Choroid plexus epithelial cell (primary cell): ENCODE measurements at regions not wholly inside any gene's neighbourhood (a gene's known extent, or its start where the extent isn't known, plus 50 kb on each side); places are given as distances from the start of the nearest gene placed in this dataset.

Source experiments
- DNase-seq: peaks from one replicate; pipeline ENCODE4 v3.0.0-alpha.2; 2010; ENCODE audit warnings: low read depth
- H3K4me3 ChIP-seq: 2 replicates; pipeline ENCODE4 v1.5.1; 2011; ENCODE audit warnings: low read depth, mild to moderate bottlenecking, control low read depth, low read length, moderate library complexity
- TF ChIP-seq, protein P1 (sequence below): conservative IDR thresholded peaks from 2 replicates; pipeline ENCODE4 v1.5.1; 2011; ENCODE audit warnings: low read depth, mild to moderate bottlenecking, control low read depth, inconsistent platforms, low read length, moderate library complexity

DNA sequence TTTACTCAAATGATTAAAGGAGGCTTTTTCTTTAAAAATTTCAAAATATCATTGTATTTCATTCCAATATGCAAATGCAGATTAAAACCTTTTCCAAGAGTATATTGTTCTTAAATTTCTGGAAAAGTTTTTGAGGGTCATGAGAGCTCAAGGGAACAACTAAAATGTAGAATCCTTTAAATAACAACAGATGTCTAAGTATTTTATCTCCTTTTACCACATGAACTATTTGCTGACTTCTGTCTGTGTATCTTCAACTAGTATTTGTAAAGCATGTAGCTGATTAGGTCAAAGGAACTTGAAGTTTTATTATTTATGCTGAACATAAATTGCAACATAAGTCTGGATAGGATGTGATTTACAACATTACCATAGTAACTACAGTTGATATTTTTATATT, 402.6 kb downstream of the CNTN6 start:
- TF ChIP-seq, protein P1, sequence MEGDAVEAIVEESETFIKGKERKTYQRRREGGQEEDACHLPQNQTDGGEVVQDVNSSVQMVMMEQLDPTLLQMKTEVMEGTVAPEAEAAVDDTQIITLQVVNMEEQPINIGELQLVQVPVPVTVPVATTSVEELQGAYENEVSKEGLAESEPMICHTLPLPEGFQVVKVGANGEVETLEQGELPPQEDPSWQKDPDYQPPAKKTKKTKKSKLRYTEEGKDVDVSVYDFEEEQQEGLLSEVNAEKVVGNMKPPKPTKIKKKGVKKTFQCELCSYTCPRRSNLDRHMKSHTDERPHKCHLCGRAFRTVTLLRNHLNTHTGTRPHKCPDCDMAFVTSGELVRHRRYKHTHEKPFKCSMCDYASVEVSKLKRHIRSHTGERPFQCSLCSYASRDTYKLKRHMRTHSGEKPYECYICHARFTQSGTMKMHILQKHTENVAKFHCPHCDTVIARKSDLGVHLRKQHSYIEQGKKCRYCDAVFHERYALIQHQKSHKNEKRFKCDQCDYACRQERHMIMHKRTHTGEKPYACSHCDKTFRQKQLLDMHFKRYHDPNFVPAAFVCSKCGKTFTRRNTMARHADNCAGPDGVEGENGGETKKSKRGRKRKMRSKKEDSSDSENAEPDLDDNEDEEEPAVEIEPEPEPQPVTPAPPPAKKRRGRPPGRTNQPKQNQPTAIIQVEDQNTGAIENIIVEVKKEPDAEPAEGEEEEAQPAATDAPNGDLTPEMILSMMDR = no peak
- H3K4me3 ChIP-seq = no peak overlapping the region
- DNase-seq = no peak

DNA sequence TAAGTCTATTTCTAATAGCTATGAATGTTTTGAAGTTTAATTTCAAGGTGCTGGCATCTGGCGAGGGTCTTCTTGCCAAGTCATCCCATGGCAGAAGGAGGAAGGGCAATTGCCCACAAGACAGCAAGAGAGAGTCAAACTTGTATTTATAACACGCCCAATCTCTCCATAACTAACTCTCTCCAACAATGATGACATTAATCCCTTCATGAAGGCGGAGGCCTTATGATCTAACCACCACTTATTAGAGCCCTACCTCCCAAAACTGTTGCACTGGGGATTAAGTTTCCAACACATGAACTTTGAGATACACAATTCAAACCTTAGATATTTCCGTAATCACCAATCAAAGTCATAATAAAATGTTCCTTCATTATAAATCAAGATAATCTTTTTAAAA, 406.9 kb downstream of the CNTN6 start:
- TF ChIP-seq, protein P1 = no peak
- DNase-seq = no peak
- no peak overlapping the region for H3K4me3 ChIP-seq

DNA sequence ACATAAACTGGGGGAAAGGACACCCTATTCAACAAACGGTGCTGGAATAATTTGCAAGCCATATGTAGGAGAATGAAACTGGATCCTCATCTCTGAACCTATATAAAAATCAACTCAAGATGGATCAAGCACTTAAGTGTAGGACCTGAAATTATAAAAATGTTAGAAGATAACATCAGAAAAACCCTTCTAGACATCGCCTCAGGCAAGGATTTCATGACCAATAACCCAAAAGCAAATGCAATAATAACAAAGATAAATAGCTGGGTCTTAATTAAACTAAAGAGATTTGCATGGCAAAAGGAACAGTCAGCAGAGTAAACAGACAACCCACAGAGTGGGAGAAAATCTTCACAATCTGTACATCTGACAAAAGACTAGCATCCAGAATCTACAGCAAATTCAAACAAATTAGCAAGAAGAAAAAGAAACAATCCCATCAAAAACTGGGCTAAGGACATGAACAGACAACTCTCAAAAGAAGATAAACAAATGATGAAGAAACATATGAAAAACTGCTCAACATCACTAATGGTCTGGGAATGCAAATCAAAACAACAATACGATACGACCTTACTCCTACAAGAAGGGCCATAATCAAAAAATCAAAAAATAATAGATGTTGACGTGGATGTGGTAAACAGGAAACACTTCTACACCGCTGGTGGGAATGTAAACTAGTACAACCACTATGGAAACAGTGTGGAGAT, 408.7 kb downstream of the CNTN6 start:
- DNase-seq = no peak
- no peak overlapping the region for H3K4me3 ChIP-seq
- TF ChIP-seq, protein P1 = no peak

DNA sequence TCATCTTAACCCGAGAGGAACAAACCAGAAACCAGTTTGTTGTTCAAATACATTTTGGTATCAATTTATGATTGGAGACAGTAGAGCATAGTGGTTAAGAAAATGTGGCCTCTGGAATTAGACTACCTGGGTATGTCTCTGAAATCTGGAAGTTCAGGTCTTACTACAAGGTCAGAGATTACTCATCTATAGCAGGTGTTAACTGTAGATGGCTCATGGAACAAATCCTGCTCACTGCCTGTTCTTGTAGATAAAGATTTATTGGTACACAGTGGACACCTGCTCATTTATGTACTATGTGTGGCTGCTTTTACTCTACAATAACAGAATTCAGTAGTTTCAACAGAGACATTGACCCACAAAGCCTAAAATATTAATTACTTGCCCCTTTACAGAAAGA, 413.3 kb downstream of the CNTN6 start:
- no peak for DNase-seq
- TF ChIP-seq, protein P1 = no peak
- no peak overlapping the region for H3K4me3 ChIP-seq

DNA sequence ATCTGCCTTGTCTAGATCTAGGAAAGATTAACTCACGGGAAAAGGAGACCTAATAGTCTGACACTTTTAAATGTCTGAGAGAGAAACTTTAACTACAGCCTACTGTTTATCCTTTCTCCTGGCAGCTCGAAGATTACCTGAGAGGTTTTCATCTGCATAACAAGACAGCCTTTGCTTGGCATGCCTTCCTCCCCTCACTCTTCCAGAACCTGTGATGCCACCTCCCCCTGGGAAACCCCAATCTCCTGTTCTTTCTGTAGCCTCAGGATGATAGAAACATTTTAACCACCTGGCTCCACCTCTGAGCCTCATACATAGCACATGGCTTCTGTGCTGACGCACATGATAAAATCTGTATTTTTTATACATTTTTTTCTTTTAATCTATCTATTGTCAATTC, 420.8 kb downstream of the CNTN6 start:
- H3K4me3 ChIP-seq = no peak overlapping the region
- TF ChIP-seq, protein P1 = no peak
- no peak for DNase-seq

DNA sequence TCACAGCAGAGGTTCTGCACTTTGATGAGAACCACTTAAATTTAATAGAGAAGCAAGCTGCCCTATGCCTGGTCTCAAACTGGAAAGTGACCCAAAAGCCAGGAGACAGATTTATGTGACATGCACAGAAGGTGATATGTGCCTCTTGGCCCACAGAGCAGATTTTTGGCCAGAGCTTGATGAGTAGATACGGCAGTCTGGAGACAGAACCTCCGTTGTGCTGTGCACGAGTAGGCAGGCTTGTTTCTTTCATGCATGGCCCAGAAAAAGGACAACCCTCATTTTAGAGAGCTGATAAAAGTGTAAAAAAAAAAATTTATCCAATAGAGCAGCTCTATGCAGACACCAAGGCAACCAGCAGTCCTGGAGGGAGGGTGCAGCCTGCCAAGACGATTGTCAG, 423.1 kb downstream of the CNTN6 start:
- no peak for DNase-seq
- no peak overlapping the region for H3K4me3 ChIP-seq
- TF ChIP-seq, protein P1 = no peak

DNA sequence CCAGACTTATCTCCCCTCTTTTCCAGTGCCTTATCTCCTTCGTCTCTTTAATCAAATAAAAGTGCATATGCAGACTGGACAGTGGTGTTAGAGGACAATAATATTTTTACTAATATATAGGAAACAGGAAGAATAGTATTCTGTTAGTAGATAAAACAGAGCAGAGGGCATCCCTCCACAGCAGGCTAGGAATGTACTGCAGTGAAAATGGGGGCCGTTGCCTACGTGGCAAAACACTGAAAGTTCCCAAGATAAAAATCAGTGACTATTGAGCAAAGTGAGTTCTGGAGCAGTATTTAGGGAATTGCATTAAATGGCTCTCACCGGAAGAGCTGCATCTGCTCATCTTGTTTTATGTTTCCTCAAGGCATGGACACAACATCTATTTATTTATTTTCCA, 435.0 kb downstream of the CNTN6 start:
- TF ChIP-seq, protein P1 = no peak
- no peak for DNase-seq
- no peak overlapping the region for H3K4me3 ChIP-seq
